MM.1S (cell line): ENCODE measurements at regions not wholly inside any gene's neighbourhood (a gene's known extent, or its start where the extent isn't known, plus 50 kb on each side); places are given as distances from the start of the nearest gene placed in this dataset.

Experiments
- DNase-seq: peaks from one replicate; pipeline ENCODE4 v3.0.0-alpha.2; 2015
- H2AFZ ChIP-seq: fragments of 300-600 bp; sonication (generic); 2 replicates; pipeline ENCODE4 v1.6.0; 2016; ENCODE audit warnings: antibody characterized with exemption, low read length
- H3F3A ChIP-seq: fragments of 300-600 bp; sonication (generic); 2 replicates; pipeline ENCODE4 v1.6.1; 2016; ENCODE audit warnings: mild to moderate bottlenecking, antibody characterized with exemption, low read length, moderate library complexity, mixed read lengths; ENCODE audit not compliant: insufficient read depth
- H3K27ac ChIP-seq: fragments of 300-600 bp; sonication (generic); 2 replicates; pipeline ENCODE4 v1.5.1; 2016; ENCODE audit warnings: mild to moderate bottlenecking, low read length
- H3K27me3 ChIP-seq: fragments of 300-600 bp; sonication (generic); replicated peaks from 2 replicates; pipeline ENCODE4 v1.6.0; 2016; ENCODE audit warnings: low read length; ENCODE audit not compliant: insufficient read depth
- H3K36me3 ChIP-seq: fragments of 300-600 bp; sonication (generic); replicated peaks from 2 replicates; pipeline ENCODE4 v1.6.1; 2016; ENCODE audit warnings: mild to moderate bottlenecking, low read length, mixed read lengths; ENCODE audit not compliant: insufficient read depth
- H3K4me1 ChIP-seq: fragments of 300-600 bp; sonication (generic); 2 replicates; pipeline ENCODE4 v1.6.1; 2016; ENCODE audit warnings: low read length, mixed read lengths
- H3K4me2 ChIP-seq: fragments of 300-600 bp; sonication (generic); 2 replicates; pipeline ENCODE4 v1.6.0; 2016; ENCODE audit warnings: low read depth, low read length
- H3K4me3 ChIP-seq: fragments of 300-600 bp; sonication (generic); 2 replicates; pipeline ENCODE4 v1.5.1; 2016; ENCODE audit warnings: low read length, mixed read lengths
- H3K79me2 ChIP-seq: fragments of 300-600 bp; sonication (generic); 2 replicates; pipeline ENCODE4 v1.6.1; 2016; ENCODE audit warnings: mixed run types, low read length, mixed read lengths
- H3K9ac ChIP-seq: fragments of 300-600 bp; sonication (generic); 2 replicates; pipeline ENCODE4 v1.6.1; 2016; ENCODE audit warnings: low read length, mixed read lengths
- H3K9me2 ChIP-seq: fragments of 300-600 bp; sonication (generic); replicated peaks from 2 replicates; pipeline ENCODE4 v1.6.1; 2016; ENCODE audit warnings: mild to moderate bottlenecking, low read length, mixed read lengths; ENCODE audit not compliant: insufficient read depth
- H3K9me3 ChIP-seq: fragments of 300-600 bp; sonication (generic); replicated peaks from 2 replicates; pipeline ENCODE4 v1.6.1; 2016; ENCODE audit warnings: mild to moderate bottlenecking, low read length, mixed read lengths; ENCODE audit not compliant: insufficient read depth
- H4K20me1 ChIP-seq: fragments of 300-600 bp; sonication (generic); 2 replicates; pipeline ENCODE4 v1.6.1; 2016; ENCODE audit warnings: mild to moderate bottlenecking, low read length, moderate library complexity, mixed read lengths; ENCODE audit not compliant: insufficient read depth
- EZH2 ChIP-seq: fragments of 300-600 bp; sonication (generic); optimal IDR thresholded peaks from 2 replicates; pipeline ENCODE3; 2017; ENCODE audit warnings: low read depth, mild to moderate bottlenecking, antibody characterized with exemption, low read length, mixed read lengths
- EZH2phosphoT487 ChIP-seq: fragments of 300-600 bp; sonication (generic); IDR thresholded peaks from 2 replicates; pipeline ENCODE4 v1.6.1; 2018; ENCODE audit warnings: antibody characterized with exemption, low read length
- TF ChIP-seq, protein P1 (sequence below): fragments of 300-600 bp; sonication (generic); IDR thresholded peaks from 2 replicates; pipeline ENCODE4 v1.5.1; 2016; ENCODE audit warnings: antibody characterized with exemption, low read length, mixed read lengths

DNA sequence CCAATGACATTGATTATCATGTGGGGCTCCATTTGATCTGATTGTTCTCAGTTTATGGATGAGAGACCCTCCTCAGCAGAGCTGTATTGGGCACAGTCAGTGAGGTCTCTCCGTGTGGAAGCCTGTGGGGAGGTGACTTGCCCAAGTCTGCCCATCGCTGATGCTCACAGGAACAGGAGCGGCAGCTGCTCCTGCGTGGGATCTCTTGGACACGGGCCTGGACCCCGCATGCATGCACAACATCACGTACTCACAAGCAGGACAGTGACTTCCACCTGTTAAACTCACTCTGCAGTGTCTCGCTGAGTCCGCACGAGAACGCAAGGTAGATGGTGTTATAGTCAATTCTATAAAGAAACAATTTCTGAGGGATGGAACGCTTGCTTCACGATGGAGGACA is 55.0 kb downstream of the KCNF1 start:
- Histone ChIP-seq H3K36me3 (no peaks in the 10 kb centered on the region), H3K27me3 (peaks cover 26% of the 10 kb centered on the region), H4K20me1 (no peaks in the 10 kb centered on the region), H3K9ac (no peak overlapping the region), H3K79me2 (no peaks in the 10 kb centered on the region), H3K9me2 (no peaks in the 10 kb centered on the region), H3K4me3 (no peak overlapping the region), H3K4me1 (no peaks in the 10 kb centered on the region), H3K9me3 (no peaks in the 10 kb centered on the region), H2AFZ (no peak overlapping the region), H3K27ac (no peak overlapping the region), H3F3A (no peaks in the 10 kb centered on the region), H3K4me2 (no peak overlapping the region)
- DNase-seq = no peak
- TF ChIP-seq EZH2phosphoT487 (no peak), EZH2 (no peak)
- TF ChIP-seq, protein P1, sequence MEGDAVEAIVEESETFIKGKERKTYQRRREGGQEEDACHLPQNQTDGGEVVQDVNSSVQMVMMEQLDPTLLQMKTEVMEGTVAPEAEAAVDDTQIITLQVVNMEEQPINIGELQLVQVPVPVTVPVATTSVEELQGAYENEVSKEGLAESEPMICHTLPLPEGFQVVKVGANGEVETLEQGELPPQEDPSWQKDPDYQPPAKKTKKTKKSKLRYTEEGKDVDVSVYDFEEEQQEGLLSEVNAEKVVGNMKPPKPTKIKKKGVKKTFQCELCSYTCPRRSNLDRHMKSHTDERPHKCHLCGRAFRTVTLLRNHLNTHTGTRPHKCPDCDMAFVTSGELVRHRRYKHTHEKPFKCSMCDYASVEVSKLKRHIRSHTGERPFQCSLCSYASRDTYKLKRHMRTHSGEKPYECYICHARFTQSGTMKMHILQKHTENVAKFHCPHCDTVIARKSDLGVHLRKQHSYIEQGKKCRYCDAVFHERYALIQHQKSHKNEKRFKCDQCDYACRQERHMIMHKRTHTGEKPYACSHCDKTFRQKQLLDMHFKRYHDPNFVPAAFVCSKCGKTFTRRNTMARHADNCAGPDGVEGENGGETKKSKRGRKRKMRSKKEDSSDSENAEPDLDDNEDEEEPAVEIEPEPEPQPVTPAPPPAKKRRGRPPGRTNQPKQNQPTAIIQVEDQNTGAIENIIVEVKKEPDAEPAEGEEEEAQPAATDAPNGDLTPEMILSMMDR = no peak

DNA sequence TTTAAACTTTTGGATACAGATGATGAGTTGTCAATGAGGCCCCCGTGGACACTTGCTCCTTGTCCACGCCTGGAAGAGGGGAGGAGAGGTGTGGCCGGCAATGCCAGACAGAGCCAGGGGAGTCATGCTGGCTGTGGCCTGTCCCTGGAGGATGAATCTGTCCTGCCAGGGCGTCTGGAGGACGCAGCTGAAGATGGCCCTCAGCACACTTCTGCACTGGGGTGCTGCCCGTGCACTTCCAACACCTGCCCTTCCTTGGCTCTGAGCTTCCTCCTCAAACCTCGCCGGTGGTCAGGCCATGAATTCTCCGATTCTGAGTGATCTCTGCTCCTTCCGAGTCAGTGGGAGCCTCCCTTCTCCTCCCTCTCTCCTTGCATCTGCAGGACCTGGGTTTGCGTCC is 56.4 kb downstream of the KCNF1 start:
- Histone ChIP-seq H3K4me2 (no peak overlapping the region), H4K20me1 (no peaks in the 10 kb centered on the region), H3K27me3 (peaks cover 17% of the 10 kb centered on the region), H3K9ac (no peak overlapping the region), H3K27ac (no peak overlapping the region), H3F3A (no peaks in the 10 kb centered on the region), H2AFZ (no peak overlapping the region), H3K4me3 (no peak overlapping the region), H3K36me3 (no peaks in the 10 kb centered on the region), H3K9me2 (no peaks in the 10 kb centered on the region), H3K79me2 (no peaks in the 10 kb centered on the region), H3K9me3 (no peaks in the 10 kb centered on the region), H3K4me1 (no peaks in the 10 kb centered on the region)
- TF ChIP-seq EZH2 (no peak), EZH2phosphoT487 (no peak)
- TF ChIP-seq, protein P1 = no peak
- DNase-seq = no peak

DNA sequence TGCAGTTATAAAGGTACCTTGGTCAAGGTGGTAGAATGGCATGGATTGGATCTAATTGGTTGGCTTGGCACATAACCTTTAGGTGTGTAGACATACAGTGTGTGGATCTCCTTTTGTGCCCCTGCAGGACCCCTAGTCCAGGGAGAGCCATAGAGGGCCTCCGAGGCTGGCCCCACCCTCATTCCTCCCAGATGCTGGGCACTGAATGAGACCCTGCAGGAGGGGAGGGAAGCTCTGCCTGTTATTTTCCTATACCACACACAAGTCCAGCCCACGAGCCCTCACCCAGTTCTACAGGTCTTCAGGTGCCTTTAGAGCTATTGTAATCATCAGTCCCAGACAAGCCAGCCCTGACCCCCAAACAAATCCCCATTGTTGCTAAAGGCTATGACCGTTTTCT is 58.9 kb downstream of the KCNF1 start:
- no peak overlapping the region for H3K4me3 ChIP-seq
- no peaks in the 10 kb centered on the region for H4K20me1 ChIP-seq
- no peaks in the 10 kb centered on the region for H3K4me1 ChIP-seq
- H3K9ac ChIP-seq = no peak overlapping the region
- no peaks in the 10 kb centered on the region; the same call in 1 of the 2 replicates for H3K27me3 ChIP-seq
- no peaks in the 10 kb centered on the region for H3K79me2 ChIP-seq
- H2AFZ ChIP-seq = no peak overlapping the region
- no peak overlapping the region for H3K27ac ChIP-seq
- no peaks in the 10 kb centered on the region for H3K9me3 ChIP-seq
- H3K9me2 ChIP-seq = no peaks in the 10 kb centered on the region
- H3K4me2 ChIP-seq = no peak overlapping the region
- TF ChIP-seq, protein P1 = no peak
- TF ChIP-seq EZH2phosphoT487 = no peak
- no peak for TF ChIP-seq EZH2
- DNase-seq = no peak
- H3F3A ChIP-seq = no peaks in the 10 kb centered on the region
- H3K36me3 ChIP-seq = no peaks in the 10 kb centered on the region
